ENCODE measurements at regions not wholly inside any gene's neighbourhood (a gene's known extent, or its start where the extent isn't known, plus 50 kb on each side); places are given as distances from the start of the nearest gene placed in this dataset.

DNA sequence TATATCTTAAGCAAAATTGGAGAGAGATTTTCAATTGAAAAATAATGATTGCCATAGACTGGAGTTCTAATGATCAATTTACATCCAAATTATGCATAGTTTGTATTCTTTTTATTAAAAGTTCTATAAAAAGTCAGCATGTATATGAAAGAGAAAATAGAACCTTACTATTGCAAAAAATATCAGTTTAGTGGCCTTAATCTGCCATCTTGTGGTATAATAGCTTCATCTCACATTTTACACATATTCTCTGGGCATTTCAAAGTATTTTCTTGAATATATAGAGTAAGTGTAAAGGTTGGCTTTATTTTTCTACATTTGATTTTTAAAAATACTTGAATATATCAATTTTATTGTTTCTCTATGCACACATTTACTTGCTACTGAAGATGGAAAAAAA, 1858.6 kb upstream of the CDH9 start:
- Histone ChIP-seq H3K27me3 (ENCODE audit: insufficient read depth, poor library complexity, severe bottlenecking) (no peaks in the 10 kb centered on the region), H3K27ac (ENCODE audit: poor library complexity, severe bottlenecking) (no peak overlapping the region), H3K9me3 (ENCODE audit: severe bottlenecking) (no peaks in the 10 kb centered on the region), H3K36me3 (ENCODE audit: low read depth) (no peaks in the 10 kb centered on the region), H3K4me3 (ENCODE audit: severe bottlenecking) (no peak overlapping the region), H3K4me1 (ENCODE audit: insufficient read depth, poor library complexity, severe bottlenecking) (peaks cover 5% of the 10 kb centered on the region)
- no peak for DNase-seq (ENCODE audit: low spot score)
- TF ChIP-seq, protein P1, sequence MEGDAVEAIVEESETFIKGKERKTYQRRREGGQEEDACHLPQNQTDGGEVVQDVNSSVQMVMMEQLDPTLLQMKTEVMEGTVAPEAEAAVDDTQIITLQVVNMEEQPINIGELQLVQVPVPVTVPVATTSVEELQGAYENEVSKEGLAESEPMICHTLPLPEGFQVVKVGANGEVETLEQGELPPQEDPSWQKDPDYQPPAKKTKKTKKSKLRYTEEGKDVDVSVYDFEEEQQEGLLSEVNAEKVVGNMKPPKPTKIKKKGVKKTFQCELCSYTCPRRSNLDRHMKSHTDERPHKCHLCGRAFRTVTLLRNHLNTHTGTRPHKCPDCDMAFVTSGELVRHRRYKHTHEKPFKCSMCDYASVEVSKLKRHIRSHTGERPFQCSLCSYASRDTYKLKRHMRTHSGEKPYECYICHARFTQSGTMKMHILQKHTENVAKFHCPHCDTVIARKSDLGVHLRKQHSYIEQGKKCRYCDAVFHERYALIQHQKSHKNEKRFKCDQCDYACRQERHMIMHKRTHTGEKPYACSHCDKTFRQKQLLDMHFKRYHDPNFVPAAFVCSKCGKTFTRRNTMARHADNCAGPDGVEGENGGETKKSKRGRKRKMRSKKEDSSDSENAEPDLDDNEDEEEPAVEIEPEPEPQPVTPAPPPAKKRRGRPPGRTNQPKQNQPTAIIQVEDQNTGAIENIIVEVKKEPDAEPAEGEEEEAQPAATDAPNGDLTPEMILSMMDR (IDR thresholded peaks at IDR 0.05; ENCODE audit: poor library complexity, severe bottlenecking) = peak; percentile 78
- ATAC-seq (ENCODE audit: low read depth) = no peak

DNA sequence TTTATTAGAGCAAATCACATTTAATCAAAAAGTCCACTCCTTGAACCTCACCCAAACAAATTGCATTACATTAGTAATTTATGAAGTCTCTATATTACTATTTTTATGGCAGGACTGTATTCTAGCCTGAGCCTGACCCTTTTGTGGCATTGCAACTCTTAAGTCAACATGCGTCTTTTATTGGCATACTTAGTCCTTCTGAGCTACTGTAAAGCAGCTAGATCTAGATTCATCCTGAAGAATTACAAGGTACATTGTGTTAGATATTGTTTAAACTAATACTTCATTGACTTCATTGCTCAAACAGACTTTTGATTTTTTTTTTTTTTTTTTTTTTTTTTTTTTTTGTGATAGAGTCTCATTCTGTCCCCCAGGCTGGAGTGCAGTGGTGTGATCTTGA, 1842.5 kb upstream of the CDH9 start:
- H3K27me3 ChIP-seq (ENCODE audit: insufficient read depth, poor library complexity, severe bottlenecking) = no peaks in the 10 kb centered on the region
- ATAC-seq (ENCODE audit: low read depth) = no peak

DNA sequence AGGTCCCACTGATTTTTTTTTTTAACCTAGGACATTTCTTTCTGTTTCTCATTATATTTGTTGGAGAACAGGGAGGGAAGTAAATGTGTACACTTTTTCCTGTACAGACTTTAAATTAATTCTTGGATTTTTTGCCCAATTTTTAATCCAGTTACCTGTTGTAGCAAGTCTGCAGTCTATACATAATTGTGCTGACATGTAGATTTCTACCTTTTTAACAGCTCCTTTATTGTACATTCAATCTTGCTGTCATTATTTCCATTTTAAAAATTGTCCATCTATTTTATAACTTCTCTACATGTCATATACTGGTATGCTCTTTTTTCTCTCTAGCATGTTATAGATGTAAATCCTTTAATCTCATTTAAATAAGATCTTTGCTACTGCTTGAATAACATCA, 1838.7 kb upstream of the CDH9 start:
- no peaks in the 10 kb centered on the region for H3K27me3 ChIP-seq (ENCODE audit: insufficient read depth, poor library complexity, severe bottlenecking)
- DNase-seq (ENCODE audit: low spot score) = no peak

More for the DNA sequence above, 1842.5 kb upstream of the CDH9 start:
- Histone ChIP-seq H3K4me3 (ENCODE audit: severe bottlenecking) (no peak overlapping the region), H3K4me1 (ENCODE audit: insufficient read depth, poor library complexity, severe bottlenecking) (no peaks in the 10 kb centered on the region), H3K36me3 (ENCODE audit: low read depth) (0 out of 2 replicates have a peak, but pooled peaks cover 4% of the 10 kb centered on the region), H3K9me3 (ENCODE audit: severe bottlenecking) (no peaks in the 10 kb centered on the region), H3K27ac (ENCODE audit: poor library complexity, severe bottlenecking) (no peak overlapping the region)
- no peak for DNase-seq (ENCODE audit: low spot score)
- TF ChIP-seq, protein P1 (IDR thresholded peaks at IDR 0.05; ENCODE audit: poor library complexity, severe bottlenecking) = no peak

DNA sequence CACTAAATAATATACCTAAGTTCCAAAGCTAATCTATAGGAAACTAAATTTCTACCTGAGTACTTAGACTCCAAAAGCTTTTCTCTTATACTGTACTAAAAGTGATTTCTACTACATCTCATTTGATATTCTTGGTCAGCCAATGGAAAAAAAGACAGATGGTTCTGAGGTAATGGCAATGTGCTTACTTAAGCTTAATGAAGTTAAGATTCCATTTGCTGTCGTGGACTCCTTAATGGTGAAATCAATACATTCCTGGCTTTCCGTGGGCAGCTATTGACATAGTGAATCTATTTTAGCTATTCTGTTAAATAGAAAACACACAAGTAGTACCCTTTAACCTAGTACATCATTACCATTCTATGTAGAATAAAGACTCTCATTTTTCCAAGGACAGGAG, 1825.6 kb upstream of the CDH9 start:
- DNase-seq (ENCODE audit: low spot score) (no peak), ATAC-seq (ENCODE audit: low read depth) (no peak)
- no peaks in the 10 kb centered on the region for H3K9me3 ChIP-seq (ENCODE audit: severe bottlenecking)
- no peak overlapping the region for H3K27ac ChIP-seq (ENCODE audit: poor library complexity, severe bottlenecking)
- TF ChIP-seq, protein P1 (IDR thresholded peaks at IDR 0.05; ENCODE audit: poor library complexity, severe bottlenecking) = no peak
- no peaks in the 10 kb centered on the region for H3K36me3 ChIP-seq (ENCODE audit: low read depth)
- H3K27me3 ChIP-seq (ENCODE audit: insufficient read depth, poor library complexity, severe bottlenecking) = no peaks in the 10 kb centered on the region
- H3K4me1 ChIP-seq (ENCODE audit: insufficient read depth, poor library complexity, severe bottlenecking) = no peaks in the 10 kb centered on the region
- H3K4me3 ChIP-seq (ENCODE audit: severe bottlenecking) = no peak overlapping the region

More for the DNA sequence above, 1838.7 kb upstream of the CDH9 start:
- Histone ChIP-seq H3K27ac (ENCODE audit: poor library complexity, severe bottlenecking) (no peak overlapping the region), H3K4me1 (ENCODE audit: insufficient read depth, poor library complexity, severe bottlenecking) (no peaks in the 10 kb centered on the region), H3K4me3 (ENCODE audit: severe bottlenecking) (no peak overlapping the region), H3K9me3 (ENCODE audit: severe bottlenecking) (no peaks in the 10 kb centered on the region), H3K36me3 (ENCODE audit: low read depth) (no peaks in the 10 kb centered on the region)
- TF ChIP-seq, protein P1 (IDR thresholded peaks at IDR 0.05; ENCODE audit: poor library complexity, severe bottlenecking) = no peak
- ATAC-seq (ENCODE audit: low read depth) = no peak

DNA sequence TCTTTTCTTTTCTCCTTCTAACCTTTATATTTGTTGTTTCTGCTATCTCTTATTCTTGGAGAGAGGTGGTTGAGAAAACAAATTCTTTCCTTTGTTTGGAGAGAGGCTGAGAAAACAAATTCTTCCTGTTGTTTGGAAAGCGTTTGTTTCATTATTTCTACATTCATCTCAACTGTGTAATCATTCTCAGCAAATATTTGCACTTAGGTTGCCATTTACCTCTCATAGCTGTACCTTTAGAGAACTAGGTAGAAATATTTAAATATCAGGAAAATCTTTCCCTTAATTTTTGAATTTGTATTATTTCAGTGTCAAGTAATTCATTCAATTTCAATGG, 1824.4 kb upstream of the CDH9 start:
- H3K4me1 ChIP-seq (ENCODE audit: insufficient read depth, poor library complexity, severe bottlenecking) = no peaks in the 10 kb centered on the region
- TF ChIP-seq, protein P1 (IDR thresholded peaks at IDR 0.05; ENCODE audit: poor library complexity, severe bottlenecking) = no peak
- DNase-seq (ENCODE audit: low spot score) (no peak), ATAC-seq (ENCODE audit: low read depth) (no peak)
- H3K4me3 ChIP-seq (ENCODE audit: severe bottlenecking) = no peak overlapping the region
- H3K36me3 ChIP-seq (ENCODE audit: low read depth) = no peaks in the 10 kb centered on the region
- no peak overlapping the region for H3K27ac ChIP-seq (ENCODE audit: poor library complexity, severe bottlenecking)
- H3K9me3 ChIP-seq (ENCODE audit: severe bottlenecking) = no peaks in the 10 kb centered on the region
- no peaks in the 10 kb centered on the region for H3K27me3 ChIP-seq (ENCODE audit: insufficient read depth, poor library complexity, severe bottlenecking)
